IMR-90 (cell line): ENCODE measurements at regions not wholly inside any gene's neighbourhood (a gene's known extent, or its start where the extent isn't known, plus 50 kb on each side); places are given as distances from the start of the nearest gene placed in this dataset.

Experiments
- BHLHE40 ChIP-seq: fragments of 150-350 bp; IDR thresholded peaks from 2 replicates; pipeline ENCODE4 v1.6.1; 2016; ENCODE audit warnings: mild to moderate bottlenecking, low read depth, low read length
- CEBPB ChIP-seq: IDR thresholded peaks from 2 replicates; pipeline ENCODE4 v1.6.1; 2012; ENCODE audit warnings: low read depth, low read length, improper control_type of control experiment
- CTCF ChIP-seq: conservative IDR thresholded peaks from 2 replicates; pipeline ENCODE4 v1.5.1; 2012; ENCODE audit warnings: mild to moderate bottlenecking, low read depth, low read length, improper control_type of control experiment
- ELK1 ChIP-seq: fragments of 150-350 bp; IDR thresholded peaks from 2 replicates; pipeline ENCODE4 v1.6.1; 2016; ENCODE audit warnings: low read depth, mild to moderate bottlenecking, low read length, moderate library complexity, borderline replicate concordance
- FOS ChIP-seq: fragments of 150-350 bp; IDR thresholded peaks from 2 replicates; pipeline ENCODE4 v1.6.1; 2016; ENCODE audit warnings: low read depth, low read length
- MAZ ChIP-seq: IDR thresholded peaks from 2 replicates; pipeline ENCODE4 v1.6.1; 2012; ENCODE audit warnings: low read depth, mild to moderate bottlenecking, low read length, improper control_type of control experiment, moderate library complexity, borderline replicate concordance
- MXI1 ChIP-seq: IDR thresholded peaks from 2 replicates; pipeline ENCODE4 v1.6.1; 2012; ENCODE audit warnings: low read depth, mild to moderate bottlenecking, low read length, moderate library complexity, borderline replicate concordance
- POLR2A ChIP-seq: IDR thresholded peaks from 2 replicates; pipeline ENCODE4 v1.6.1; 2012; ENCODE audit warnings: mild to moderate bottlenecking, low read depth, low read length
- RFX5 ChIP-seq: IDR thresholded peaks from 2 replicates; pipeline ENCODE4 v1.8.0; 2012; ENCODE audit warnings: low read depth, mild to moderate bottlenecking, low read length, moderate library complexity
- SMC3 ChIP-seq: fragments of 150-350 bp; IDR thresholded peaks from 2 replicates; pipeline ENCODE4 v1.6.1; 2016; ENCODE audit warnings: low read depth, mild to moderate bottlenecking, antibody characterized with exemption, low read length, moderate library complexity
- USF2 ChIP-seq: fragments of 150-350 bp; IDR thresholded peaks from 2 replicates; pipeline ENCODE4 v1.6.1; 2017; ENCODE audit warnings: mild to moderate bottlenecking, antibody characterized with exemption, low read length, low read depth

DNA sequence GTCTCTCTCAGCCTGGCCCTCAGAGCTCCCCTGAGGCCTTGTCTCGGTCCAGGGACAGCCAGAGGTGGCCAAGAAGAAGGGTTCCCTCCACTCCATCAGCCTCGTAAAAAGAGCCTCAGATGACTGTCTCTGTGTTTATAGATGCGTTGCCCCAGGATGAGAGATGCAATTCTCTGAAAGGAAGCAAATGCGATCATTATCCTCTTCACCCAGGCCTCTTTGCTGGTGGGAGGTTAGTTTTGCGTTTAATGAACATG, 90.4 kb downstream of the YTHDF1 start:
- TF ChIP-seq CTCF, result no peak
- TF ChIP-seq RFX5, result no peak
- no peak for TF ChIP-seq CEBPB
- TF ChIP-seq POLR2A, result no peak
- no peak for TF ChIP-seq ELK1
- no peak for TF ChIP-seq SMC3
- TF ChIP-seq BHLHE40, result no peak
- no peak for TF ChIP-seq MAZ
- TF ChIP-seq MXI1, result no peak
- no peak for TF ChIP-seq FOS
- TF ChIP-seq USF2, result no peak
